A673 (cell line): ENCODE measurements at regions not wholly inside any gene's neighbourhood (a gene's known extent, or its start where the extent isn't known, plus 50 kb on each side); places are given as distances from the start of the nearest gene placed in this dataset.

Source experiments
- CTCF ChIP-seq: fragments of 300-800, 200-600 bp; sonication (generic); conservative IDR thresholded peaks from 2 replicates; pipeline ENCODE4 v1.5.1; 2017; ENCODE audit warnings: low read depth, mild to moderate bottlenecking, antibody characterized with exemption, low read length, moderate library complexity, mixed read lengths
- EZH2 ChIP-seq: fragments of 200-600 bp; sonication (generic); IDR thresholded peaks from 2 replicates; pipeline ENCODE4 v1.6.1; 2017; ENCODE audit warnings: borderline replicate concordance, low read depth, mild to moderate bottlenecking, mixed read lengths, antibody characterized with exemption, low read length; ENCODE audit not compliant: poor library complexity, severe bottlenecking

GRCh38 chr19:30881930-30882329, 467.3 kb downstream of the TSHZ3 start:
- no peak for TF ChIP-seq CTCF
- TF ChIP-seq EZH2 = no peak
